ENCODE measurements at regions not wholly inside any gene's neighbourhood (a gene's known extent, or its start where the extent isn't known, plus 50 kb on each side); places are given as distances from the start of the nearest gene placed in this dataset.
"Not testable (repeated sequence)": the region's sequence is repeated elsewhere in the genome, so short reads cannot be mapped to it uniquely, and the experiment has no call there.

DNA sequence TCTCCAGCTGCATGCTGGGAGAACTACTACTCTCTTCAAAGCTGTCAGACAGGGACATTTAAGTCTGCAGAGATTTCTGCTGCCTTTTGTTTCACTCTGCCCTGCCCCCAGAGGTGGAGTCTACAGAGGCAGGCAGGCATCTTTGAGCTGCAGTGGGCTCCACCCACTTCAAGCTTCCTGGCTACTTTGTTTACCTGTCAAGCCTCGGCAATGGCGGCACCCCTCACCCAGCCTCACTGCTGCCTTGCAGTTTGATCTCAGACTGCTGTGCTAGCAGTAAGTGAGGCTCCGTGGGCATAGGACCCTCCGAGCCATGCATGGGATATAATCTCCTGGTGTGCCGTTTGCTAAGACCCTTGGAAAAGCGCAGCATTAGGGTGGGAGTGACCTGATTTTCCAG, 61.7 kb downstream of the DMRTA1 start:
- DNase-seq = not testable (repeated sequence)

DNA sequence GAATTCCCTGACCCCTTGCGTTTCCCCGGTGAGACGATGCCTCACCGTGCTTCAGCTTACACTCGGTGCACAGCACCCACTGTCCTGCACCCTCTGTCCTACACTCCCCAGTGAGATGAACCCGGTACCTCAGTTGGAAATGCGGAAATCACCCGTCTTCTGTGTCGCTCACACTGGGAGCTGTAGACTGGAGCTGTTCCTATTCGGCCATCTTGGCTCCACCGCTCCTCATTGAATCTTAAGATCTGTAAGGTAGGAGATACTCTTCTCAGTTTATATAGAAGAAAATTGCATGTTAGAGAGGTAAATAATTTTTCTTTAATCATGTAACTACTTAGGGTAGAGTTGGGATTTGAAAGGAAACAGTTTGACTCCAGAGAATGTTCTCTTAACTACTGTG, 62.2 kb downstream of the DMRTA1 start:
- no peak for DNase-seq

DNA sequence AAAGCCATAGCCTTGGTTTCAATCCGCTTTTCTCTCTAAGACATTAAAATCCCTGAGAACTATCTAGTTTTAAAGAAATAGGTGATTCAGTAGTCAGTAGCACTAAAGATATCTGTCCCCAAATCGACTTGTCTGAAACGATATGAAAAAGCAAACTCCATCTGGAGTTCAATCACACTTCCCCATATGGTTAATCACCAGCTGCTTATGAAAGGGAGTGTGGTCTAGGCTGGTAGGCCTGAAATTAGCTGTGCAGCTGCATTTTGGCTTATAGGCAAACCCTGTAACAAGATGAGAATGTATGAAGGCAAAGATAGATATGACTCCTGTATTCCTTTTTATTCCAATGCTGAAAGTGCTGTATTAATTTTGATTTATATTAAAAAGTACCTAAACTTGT, 65.9 kb downstream of the DMRTA1 start:
- DNase-seq = no peak

DNA sequence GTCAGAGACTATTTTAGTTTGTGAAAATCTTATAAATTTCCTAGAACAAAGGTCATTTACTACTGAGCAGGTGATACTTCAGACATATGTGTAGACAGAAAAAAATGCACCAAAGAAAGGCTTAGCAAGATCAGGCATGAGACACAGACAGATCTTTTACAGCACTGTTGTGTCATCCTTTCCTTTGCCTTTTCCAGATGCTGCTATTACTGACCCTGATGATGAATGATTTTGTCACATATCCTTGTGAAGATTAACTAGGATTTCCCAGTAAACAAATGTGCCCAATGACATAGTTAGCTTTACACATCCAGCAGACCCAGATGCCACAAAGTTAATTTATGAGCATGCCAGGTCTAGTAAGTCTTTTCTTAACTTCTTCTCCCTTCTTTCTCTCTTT, 68.2 kb downstream of the DMRTA1 start:
- no peak for DNase-seq

DNA sequence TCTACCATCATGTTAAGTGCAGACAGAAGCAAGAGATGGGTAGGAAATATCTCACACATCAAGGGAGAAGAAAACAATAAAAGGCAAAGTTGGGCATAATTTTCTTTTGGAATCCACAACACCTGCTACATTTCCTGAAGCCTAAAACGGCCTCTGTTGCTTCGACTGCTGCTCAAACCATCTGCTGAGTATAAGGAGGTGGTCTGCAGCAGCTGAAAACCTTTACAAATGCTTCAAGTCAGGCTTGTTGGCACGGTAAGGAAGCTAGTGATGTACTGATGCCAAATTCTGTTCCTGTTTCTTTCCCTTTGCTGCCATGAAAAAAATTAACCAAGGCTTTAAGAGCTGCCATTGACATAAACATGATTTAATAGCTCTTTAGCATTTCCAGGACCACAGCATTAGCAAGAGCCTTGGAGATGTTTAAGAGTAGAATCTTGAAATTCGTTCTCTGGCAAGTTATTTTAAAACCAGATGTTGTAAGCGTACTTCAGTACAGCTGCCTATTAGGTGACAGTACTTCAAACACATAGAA, 75.6 kb downstream of the DMRTA1 start:
- peak; percentile 19 for DNase-seq

DNA sequence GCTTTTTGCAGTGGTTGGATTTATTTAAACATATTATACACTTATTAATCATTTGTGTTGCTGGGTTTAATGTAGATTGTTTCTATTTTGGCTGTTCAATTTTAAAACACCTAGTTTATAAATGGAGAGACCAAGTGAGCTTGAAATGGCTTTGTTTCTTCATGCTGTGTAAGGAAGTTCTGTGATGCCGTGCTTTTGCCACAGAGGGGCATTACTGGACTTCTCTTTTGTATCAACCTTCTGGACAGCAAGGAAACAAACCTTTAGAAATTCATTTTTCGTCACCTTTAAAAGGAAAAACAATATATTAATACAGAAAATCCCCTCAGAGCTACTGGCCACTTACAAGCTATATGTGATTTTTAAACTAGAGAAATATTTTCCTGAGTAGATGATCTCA, 81.9 kb downstream of the DMRTA1 start:
- no peak for DNase-seq

DNA sequence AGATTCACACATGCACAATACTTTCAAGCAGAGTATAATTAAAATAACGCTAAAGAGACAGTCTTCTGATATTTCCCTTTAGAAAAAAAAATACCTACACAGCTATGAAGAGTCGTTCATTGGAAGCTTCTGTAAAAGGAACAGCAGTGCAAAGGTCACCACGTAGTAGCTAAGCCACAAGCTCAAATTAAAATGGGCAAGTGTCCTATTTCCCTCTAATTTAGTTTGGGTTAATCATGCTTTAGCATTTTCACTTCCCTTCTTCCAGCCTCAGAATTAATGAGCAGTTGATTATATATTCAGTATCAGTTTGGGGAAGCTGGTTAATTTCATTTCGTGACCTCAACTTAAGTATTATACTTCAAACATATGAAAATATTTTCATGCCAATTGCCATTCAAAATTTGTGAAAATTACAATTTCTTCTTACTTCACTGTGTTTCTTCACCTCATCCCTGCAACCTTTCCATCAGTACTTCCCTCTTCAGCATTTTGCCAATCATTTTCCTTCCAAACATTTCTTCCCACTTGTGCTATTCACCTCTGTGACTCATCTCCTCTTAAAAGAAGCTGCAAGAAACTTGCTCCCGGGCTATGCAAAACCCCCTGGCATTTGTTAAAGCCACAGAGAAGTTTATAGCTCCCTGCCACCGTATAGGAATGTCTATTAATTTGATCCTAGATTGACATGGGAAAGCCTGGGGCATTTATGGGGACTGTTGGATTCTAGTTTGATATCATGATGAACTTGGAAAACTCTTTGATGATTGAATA, 83.0 kb downstream of the DMRTA1 start:
- DNase-seq = no peak

DNA sequence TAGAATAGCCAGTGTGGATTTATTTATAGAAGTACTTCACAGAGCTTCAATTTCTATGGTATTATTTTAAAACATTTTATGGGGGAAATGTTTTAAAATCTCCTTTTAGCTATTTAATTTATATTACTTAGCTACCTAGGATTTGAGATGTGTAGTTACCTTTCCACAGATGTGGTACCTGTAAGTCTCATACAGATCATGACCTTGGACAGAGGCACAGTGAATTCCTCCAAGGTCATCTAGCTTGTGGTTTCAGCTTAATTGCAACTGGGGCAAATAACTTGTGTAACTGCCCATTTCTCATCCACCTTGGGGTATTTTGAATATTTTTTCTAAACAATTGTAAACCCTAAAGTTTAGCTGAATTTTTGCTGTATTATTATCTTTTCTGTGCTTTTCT, 89.2 kb downstream of the DMRTA1 start:
- DNase-seq = no peak

DNA sequence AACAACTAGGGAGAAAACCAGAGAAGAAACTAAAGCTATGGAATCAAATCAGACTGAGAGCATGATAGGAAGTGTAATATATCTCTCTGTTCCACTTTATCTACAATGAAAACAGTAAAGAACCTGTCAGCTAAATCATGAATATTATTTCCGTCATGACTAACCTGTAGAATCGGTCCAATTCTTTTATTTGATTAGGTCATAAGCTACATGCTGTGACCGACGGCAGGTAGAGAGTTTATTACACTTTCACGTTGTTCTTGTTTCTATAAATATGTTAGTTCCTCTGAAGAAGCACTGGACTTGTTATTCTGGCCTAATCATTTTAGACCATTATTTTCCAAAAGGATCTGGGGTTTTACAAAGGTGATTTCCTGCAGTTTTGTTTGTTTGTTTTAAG, 91.1 kb downstream of the DMRTA1 start:
- DNase-seq = no peak

DNA sequence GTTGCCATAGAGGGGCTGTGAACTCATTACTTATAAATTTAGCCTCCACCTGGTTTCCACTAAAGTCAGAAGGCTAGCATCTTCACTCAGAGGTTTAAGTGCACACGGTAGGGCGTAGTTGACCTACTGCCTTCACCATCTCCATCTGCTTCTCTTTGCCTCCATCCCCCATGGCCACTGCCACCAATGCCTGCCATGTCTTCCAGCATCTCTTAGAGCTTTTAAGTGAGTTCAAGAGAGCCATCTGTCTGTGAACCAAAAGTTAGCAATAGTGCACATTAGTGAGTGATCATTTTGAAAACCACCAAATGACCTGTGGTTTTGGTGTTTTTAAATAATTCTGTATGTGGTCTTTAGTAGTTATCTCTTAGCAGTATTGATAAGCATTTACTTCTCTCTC, 102.0 kb downstream of the DMRTA1 start:
- DNase-seq = no peak

DNA sequence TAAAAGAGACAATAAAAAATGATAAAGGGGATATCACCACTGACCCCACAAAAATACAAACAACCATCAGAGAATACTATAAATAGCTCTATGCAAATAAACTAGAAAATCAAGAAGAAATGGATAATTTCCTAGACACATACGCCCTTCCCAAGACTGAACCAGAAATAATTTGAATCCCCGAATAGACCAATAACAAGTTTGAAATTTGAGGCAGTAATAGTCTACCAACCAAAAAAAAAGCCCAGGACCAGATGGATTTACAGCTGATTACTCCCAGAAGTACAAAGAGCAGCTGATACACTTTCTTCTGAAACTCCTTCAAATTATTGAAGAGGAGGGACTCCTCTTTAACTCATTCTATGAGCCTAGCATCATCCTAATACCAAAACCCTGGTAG, 128.1 kb downstream of the DMRTA1 start:
- DNase-seq = no peak

DNA sequence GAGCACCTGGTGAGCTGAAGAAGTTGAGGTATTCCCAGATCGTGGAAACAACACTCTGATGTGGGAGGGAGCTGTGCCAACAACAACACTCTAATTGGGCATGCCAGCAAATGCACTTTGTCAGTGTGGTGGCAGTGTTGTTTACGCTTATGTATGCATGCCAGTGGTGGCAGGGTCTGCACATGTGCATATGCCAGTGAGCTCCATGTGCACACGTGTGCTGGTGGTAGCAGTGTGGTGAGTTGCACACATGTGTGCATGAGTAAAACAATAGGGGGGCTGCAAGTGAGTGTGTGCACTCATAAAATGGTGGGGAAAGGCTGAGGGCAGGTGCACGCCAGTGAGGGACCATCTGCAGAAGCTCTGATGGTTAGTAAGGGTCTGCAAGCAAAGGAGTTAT, 134.2 kb downstream of the DMRTA1 start:
- no peak for DNase-seq

DNA sequence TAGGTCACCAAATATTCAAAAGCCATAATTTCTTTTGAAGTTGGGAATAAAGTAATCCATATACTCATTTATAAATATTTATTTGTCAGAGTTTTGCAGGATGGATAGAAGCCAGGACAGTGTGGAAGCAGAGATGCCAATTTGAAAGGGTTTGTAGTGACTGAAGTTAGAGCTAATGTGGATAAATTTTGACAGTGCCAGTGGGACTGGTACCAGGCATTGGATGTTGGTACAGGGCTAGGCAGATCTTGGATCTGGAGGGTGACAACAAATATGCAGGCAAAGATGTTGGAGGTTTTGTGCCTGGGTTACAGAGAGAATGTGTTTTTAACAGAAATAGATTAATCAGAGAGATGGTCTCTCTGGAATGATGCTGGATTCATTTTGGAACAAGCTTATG, 135.6 kb downstream of the DMRTA1 start:
- DNase-seq = no peak

DNA sequence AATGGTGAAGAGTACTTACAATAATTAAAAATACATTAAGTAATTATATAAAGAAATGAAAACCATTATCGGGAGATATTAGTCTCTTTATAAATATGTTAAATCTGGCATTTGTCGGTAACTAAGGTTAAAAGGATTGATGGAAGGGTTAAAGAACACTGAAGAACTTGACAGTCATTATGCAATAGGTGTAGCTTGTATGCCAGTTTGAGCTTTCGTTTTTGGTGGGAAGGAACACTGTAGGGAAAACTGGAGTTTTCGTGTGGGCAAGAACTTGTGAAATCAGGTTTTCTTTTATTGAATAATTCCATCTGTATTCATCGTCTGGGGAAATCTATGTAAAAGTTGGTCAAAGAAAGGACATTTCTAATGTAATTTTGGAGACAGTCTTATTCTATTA, 142.3 kb downstream of the DMRTA1 start:
- DNase-seq = no peak

DNA sequence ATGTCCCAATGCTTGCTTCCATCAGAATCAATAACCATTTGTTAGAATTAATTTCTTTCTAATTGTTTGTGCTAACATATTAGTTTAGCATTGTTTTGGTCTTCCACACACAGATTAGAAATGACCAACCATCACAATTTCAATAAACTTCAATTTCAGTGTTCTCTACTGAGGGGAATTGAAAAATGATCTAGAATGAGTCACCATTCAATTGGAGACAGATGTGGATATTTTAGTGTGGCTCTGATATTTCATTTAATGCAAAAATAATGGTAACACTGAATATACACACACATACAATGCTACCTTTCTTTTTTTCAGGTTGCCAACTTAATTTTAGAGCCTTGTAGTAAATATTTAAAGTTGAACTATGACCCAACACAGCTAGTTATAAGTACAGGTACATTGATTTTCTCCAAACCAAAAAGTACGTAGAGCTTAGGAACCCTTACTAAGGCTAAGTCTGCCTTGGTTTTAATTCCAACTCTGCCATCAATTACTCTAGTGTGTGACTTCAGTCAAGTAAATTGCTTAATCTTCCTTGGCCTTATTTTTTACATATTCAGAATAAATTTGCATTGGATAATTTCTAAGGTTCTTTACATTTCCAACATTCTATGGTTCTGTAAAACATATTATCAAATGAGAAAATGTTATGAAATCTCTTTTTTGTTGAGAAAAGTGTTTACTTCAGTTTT, 143.9 kb downstream of the DMRTA1 start:
- DNase-seq = no peak

DNA sequence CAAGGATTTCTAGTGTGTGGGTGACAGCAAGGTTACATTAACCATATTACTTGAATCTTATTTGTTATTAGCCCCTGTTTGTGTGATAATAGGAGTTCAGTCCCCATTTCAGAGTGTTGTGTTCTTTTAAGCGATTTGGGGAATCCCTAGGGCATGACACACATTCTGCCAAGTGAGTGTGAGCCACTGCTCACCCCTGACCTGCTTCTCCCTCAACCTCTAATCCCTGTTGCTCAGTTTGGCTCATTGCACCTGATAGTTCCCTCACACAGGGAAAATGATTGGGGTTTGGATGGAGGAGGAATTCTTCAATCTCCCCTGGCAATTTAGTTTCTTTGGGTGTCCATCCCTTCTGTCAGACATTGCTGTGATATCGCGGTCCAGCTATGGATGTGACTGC, 149.2 kb downstream of the DMRTA1 start:
- DNase-seq = no peak

DNA sequence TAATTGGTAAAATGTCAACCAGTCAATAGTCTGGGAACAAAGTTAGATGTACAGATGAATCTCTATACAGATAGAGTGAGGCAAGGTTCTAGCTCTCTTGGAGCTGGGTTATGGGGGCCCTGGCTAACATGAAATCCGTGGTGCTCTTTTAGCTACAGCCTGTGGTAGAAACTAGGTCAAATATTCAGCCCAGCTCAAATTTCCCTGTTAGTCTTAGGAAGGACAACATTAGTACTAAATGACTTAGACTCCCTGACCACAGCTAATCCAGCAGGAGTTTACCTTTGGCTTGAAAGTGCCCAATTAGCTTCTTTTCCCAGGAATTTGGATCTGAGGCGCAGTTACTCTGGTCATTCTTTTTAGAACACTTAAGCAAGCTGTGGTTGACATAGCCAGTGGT, 170.5 kb downstream of the DMRTA1 start:
- no peak for DNase-seq

DNA sequence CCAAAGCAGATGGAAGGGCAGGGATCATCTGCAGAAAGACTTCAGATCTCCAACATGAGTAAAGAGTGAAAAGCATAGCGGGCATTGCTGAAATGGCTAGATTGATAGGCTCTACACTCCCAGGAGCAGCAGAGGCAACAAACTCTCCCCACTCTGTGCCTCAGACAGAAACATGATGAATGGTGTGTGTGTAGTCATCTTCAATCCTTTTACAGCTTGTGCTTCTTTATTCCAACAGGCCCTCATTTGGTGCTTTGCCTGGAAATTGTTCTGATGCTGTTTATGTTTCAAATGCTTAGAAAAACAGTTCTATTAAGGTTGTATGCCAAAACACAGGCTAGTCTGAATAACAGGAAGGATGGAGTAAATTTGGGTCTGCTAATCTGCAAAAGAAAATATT, 176.2 kb downstream of the DMRTA1 start:
- peak; percentile 11 for DNase-seq

DNA sequence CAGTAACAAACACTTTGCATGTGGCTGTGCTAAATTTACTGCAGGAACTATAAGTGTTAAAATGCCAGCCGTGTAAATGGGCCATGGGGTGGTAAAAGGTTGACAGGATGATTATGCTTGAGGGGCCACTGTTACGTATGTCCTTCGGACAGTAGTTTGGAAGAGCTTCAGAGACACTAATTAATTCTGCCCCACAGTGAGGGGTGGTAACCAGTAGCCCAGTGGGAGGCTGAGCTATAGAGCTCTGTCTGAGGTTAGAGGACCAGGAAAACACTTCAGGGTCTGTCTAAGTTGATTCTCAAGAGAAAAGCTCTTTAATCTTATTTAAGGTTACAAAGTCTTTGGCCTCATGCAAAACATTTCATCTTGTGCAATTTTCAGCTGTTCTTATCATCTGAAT, 176.6 kb downstream of the DMRTA1 start:
- no peak for DNase-seq

DNA sequence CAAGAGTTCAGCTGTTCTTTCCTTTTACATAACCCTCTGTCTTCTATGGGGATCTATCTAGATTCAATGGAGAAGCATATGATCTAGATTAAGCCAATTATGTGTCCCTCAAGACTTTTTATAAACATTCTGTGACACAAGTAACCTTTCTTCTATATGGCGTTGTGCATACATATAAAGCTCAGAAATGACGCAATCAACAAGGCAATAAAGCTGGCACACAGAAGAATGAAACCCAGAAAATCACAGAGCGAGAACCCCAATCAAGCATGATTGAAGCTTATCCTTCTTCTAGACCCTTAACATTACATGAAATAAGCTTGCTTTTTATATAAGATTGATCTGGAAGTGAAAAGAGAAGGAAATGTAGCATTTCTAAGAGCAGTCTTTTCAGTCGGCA, 178.9 kb downstream of the DMRTA1 start:
- no peak for DNase-seq

DNA sequence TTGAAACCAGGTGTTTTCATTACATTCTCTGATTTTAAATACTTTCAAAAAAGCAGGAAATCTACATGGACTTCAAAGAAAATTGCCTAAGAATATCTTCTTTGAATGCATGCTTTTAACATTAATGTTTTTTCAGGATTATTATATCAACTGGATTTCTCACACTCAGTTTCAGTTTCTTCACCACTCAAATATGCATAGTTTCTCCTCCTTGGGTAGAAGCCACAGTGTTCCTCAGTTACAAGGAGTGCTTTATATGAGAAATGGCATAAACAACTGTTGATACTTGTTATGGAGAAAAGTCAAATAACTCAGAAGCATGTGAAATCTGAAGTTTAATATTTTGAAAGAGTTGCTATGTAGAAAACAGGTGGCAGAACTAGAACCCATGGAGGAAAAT, 196.9 kb downstream of the DMRTA1 start:
- no peak for DNase-seq

DNA sequence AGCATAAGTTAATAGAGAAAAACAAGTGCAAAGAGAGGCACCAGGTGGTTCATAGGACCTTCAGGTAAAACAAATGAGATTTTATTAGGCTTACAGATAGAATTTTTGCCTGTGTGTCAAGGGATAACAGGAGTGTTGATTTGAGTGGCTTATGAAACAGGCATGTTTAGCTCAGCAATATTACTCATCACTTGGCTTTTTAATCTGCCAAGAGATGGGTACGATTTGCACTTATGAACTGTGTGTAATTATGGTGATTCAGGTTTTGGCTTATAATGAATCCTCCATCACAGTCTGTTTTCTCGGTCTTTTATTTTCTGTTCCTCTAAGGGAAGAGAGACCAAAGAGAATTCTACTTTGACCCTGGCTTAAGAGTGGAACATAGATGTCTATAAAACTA, 199.3 kb downstream of the DMRTA1 start:
- DNase-seq = no peak

DNA sequence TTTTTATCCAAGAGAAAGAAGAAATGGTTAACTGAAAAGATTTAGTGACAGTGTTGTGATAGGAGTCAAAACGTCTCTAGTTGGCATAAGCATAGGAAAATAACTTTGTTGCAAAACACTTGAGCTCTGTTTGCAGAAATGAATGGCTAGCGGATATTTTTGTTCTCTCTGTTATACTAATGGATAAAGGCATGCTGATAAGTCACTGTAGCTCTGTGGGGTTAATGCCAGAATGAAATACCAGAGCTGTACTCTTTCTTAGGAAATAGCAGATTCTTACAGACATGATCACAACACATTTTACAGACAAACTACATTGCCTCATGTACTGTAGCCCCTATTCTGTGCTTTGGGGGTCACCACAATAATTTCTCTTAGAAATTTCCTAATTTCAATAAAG, 202.8 kb downstream of the DMRTA1 start:
- DNase-seq = no peak

DNA sequence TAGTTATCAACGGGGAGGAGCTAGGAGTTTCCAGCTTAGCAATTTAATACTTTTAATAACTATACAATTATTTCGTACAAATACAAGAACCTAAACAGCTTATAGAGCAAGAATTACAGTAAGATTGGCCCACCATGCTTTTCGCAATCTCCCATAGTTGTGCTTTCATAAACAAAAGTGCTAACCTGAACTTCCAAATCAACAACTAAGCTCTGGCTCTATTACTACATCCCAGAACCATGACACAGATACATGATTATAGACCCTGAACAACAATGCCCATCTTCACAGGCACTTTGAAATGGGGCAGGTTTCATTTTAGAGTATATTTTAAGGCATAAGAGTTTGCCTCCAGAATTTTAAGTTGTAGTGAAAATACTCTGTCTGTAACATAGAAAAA, 203.5 kb downstream of the DMRTA1 start:
- no peak for DNase-seq

DNA sequence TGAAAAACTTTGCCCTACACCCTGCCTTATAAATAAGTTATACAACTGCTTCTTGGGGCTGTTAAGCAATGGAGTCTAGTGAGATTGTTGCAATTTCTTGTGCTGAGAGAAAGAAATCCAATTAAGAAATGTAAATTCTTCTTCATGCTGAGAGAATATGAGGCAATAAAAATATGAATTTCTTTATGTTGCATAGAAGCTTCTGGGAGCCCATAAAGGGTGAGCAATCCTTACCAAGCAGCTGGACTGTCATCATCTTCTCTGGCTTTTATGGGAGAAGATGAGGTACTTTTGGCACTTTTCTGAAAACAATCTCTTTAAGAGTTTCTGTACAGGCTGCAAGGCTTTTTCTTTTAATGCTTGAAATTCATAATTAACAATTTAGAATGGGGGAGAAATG, 204.3 kb downstream of the DMRTA1 start:
- DNase-seq = no peak
